Fibroblast of lung (primary cell): ENCODE measurements at regions not wholly inside any gene's neighbourhood (a gene's known extent, or its start where the extent isn't known, plus 50 kb on each side); places are given as distances from the start of the nearest gene placed in this dataset.

Source experiments
- EZH2 ChIP-seq: IDR thresholded peaks from 2 replicates; pipeline ENCODE4 v1.5.1; 2012; ENCODE audit warnings: low read length, control low read depth, mild to moderate bottlenecking; ENCODE audit errors: missing control alignments
- TF ChIP-seq, protein P1 (sequence below), 2 donors: IDR thresholded peaks in 1 of 2; conservative IDR thresholded peaks in 1 of 2; 1 replicate in 1 of 2; 2 replicates in 1 of 2; pipeline ENCODE4 v1.5.1; 2011 to 2012; ENCODE audit warnings: low read length in 2 of 2, control low read depth in 1 of 2, inconsistent platforms in 1 of 2, low read depth in 1 of 2, mild to moderate bottlenecking in 1 of 2

GRCh38 chr1:820962-821361 lies 102.8 kb upstream of the SAMD11 start:
- TF ChIP-seq, protein P1, sequence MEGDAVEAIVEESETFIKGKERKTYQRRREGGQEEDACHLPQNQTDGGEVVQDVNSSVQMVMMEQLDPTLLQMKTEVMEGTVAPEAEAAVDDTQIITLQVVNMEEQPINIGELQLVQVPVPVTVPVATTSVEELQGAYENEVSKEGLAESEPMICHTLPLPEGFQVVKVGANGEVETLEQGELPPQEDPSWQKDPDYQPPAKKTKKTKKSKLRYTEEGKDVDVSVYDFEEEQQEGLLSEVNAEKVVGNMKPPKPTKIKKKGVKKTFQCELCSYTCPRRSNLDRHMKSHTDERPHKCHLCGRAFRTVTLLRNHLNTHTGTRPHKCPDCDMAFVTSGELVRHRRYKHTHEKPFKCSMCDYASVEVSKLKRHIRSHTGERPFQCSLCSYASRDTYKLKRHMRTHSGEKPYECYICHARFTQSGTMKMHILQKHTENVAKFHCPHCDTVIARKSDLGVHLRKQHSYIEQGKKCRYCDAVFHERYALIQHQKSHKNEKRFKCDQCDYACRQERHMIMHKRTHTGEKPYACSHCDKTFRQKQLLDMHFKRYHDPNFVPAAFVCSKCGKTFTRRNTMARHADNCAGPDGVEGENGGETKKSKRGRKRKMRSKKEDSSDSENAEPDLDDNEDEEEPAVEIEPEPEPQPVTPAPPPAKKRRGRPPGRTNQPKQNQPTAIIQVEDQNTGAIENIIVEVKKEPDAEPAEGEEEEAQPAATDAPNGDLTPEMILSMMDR (conservative IDR thresholded peaks at IDR 0.05 in 1 of 2, IDR thresholded peaks at IDR 0.05 in 1 of 2; ENCODE audit: low read depth in 1 of 2, low read length in 2 of 2), result no peak
- TF ChIP-seq EZH2, result no peak
